ENCODE measurements at regions not wholly inside any gene's neighbourhood (a gene's known extent, or its start where the extent isn't known, plus 50 kb on each side); places are given as distances from the start of the nearest gene placed in this dataset.
A peak's percentile ranks its signal among the peaks of the same experiment; 100 is the strongest.

DNA sequence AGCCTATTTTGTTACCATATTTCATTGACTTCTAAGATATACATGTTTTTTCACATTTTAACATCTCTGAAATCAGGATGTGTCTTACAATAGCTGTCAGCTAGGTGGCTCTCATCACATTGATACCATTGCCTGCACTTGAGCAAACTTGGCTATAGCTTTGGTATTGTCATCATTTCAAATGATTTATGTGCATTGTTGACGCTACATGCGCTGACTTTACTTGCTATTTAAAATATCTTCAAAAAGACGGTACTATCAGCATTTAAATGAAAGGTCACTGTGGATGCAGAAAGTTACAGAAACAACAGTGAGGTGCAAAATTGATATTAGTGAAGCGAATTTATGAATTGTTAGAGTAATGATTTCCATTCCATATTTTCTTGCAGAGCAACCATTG is 54.0 kb upstream of the ABHD2 start:
- peaks cover 0 to 16% (median 4%) of the 10 kb centered on the region in 3 donors for H3K4me1 ChIP-seq
- H3K27me3 ChIP-seq: no peaks in the 10 kb centered on the region
- WGBS, 2 donors (ENCODE audit: low coverage in 1 of 2): 35 to 47% methylated on average over 3 to 4 of the region's 4 CpGs
- no peak overlapping the region for H3K27ac ChIP-seq
- no peaks in the 10 kb centered on the region for H3K9me3 ChIP-seq
- H3K36me3 ChIP-seq: no peaks in the 10 kb centered on the region
- ATAC-seq: no peak
- TF ChIP-seq, protein P1, sequence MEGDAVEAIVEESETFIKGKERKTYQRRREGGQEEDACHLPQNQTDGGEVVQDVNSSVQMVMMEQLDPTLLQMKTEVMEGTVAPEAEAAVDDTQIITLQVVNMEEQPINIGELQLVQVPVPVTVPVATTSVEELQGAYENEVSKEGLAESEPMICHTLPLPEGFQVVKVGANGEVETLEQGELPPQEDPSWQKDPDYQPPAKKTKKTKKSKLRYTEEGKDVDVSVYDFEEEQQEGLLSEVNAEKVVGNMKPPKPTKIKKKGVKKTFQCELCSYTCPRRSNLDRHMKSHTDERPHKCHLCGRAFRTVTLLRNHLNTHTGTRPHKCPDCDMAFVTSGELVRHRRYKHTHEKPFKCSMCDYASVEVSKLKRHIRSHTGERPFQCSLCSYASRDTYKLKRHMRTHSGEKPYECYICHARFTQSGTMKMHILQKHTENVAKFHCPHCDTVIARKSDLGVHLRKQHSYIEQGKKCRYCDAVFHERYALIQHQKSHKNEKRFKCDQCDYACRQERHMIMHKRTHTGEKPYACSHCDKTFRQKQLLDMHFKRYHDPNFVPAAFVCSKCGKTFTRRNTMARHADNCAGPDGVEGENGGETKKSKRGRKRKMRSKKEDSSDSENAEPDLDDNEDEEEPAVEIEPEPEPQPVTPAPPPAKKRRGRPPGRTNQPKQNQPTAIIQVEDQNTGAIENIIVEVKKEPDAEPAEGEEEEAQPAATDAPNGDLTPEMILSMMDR (IDR thresholded peaks at IDR 0.05): peak in 2 of 4 experiments; percentile 22 to 27
- TF ChIP-seq POLR2A (IDR thresholded peaks at IDR 0.05) (no peak), POLR2AphosphoS5 (IDR thresholded peaks at IDR 0.05) (no peak)
- H3K4me3 ChIP-seq: no peak overlapping the region

DNA sequence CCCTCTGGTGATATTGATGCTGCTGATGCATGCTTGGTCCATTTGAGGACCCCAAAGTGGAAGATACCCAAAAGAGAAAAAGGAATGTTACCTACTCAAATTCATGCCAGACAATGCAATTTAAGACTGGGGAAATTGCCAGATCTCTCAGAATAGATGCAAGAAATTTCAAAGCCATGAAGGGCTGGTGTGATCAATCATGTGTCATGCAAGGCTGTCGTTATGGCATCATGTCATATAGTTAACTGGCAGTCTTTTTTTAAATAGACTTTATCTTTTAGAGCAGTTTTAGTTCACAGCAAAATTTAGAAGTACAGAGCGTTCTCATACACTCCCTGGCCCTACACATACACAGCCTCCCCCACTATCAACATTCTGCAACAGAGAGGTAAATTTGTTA is 53.1 kb upstream of the ABHD2 start:
- H3K4me1 ChIP-seq: peaks cover 0 to 21% (median 4%) of the 10 kb centered on the region in 3 donors
- TF ChIP-seq POLR2A (IDR thresholded peaks at IDR 0.05) (no peak), EP300 (IDR thresholded peaks at IDR 0.05) (no peak), POLR2AphosphoS5 (IDR thresholded peaks at IDR 0.05) (no peak)
- TF ChIP-seq, protein P1 (IDR thresholded peaks at IDR 0.05): no peak
- H3K4me3 ChIP-seq: no peak overlapping the region
- WGBS, 2 donors (ENCODE audit: low coverage in 1 of 2): 63 to 67% methylated on average over 2 of the region's 2 CpGs
- H3K9me3 ChIP-seq: no peaks in the 10 kb centered on the region
- ATAC-seq: no peak
- no peaks in the 10 kb centered on the region for H3K27me3 ChIP-seq
- no peak overlapping the region for H3K27ac ChIP-seq
- no peaks in the 10 kb centered on the region for H3K36me3 ChIP-seq

DNA sequence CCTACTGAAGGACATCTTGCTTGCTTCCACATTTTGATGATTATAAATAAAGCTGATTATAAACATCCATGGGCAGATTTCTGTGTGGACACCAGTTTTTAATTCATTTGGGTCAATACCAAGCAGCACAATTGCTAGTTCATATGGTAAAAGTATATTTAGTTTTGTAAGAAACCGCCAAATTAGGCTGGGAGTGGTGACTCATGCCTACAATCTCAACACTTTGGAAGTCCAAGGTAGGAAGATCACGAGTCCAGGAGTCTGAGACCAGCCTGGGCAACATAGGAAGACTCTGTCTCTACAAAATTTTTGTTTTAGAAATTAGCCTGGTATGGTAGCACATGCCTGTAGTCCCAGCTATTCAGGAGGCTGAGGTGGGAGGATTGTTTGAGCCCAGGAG is 52.6 kb upstream of the ABHD2 start:
- no peaks in the 10 kb centered on the region for H3K9me3 ChIP-seq
- H3K27ac ChIP-seq: no peak overlapping the region
- H3K4me1 ChIP-seq: peaks cover 0 to 21% (median 4%) of the 10 kb centered on the region in 3 donors
- no peak for TF ChIP-seq EP300 (IDR thresholded peaks at IDR 0.05)
- TF ChIP-seq POLR2AphosphoS5 (IDR thresholded peaks at IDR 0.05): no peak
- TF ChIP-seq POLR2A (IDR thresholded peaks at IDR 0.05): no peak
- TF ChIP-seq, protein P1 (IDR thresholded peaks at IDR 0.05): no peak
- no peaks in the 10 kb centered on the region for H3K27me3 ChIP-seq
- no peak for ATAC-seq
- H3K4me3 ChIP-seq: no peak overlapping the region
- WGBS, 2 donors (ENCODE audit: low coverage in 1 of 2): 61 to 85% methylated on average over 2 of the region's 2 CpGs
- no peaks in the 10 kb centered on the region for H3K36me3 ChIP-seq

DNA sequence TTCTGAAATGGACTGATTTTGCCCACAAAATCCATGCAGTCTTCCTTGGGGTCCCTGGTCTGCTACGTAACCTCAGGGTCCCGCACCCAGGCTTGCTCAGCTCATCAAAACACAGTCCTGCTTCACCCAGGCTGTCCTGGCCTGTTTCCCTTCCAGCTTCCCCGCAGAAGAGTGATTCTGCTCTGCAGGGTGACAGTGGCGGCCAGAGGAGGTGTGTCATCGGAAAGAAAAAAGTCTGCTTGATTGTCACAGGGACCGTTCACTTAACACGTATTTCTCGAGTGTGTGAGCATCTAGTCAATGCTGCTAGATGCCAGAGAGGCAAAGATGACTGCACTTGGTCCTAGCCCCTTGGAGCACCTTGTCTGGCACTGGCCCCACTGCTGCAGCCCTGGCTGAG is 50.1 kb upstream of the ABHD2 start:
- Histone ChIP-seq H3K27ac (peak overlapping the region in 3 of 4 donors; percentile 52 to 75 (median 73)), H3K4me1 (peaks cover 0 to 36% (median 4%) of the 10 kb centered on the region in 3 donors), H3K36me3 (no peaks in the 10 kb centered on the region), H3K4me3 (no peak overlapping the region), H3K9me3 (no peaks in the 10 kb centered on the region), H3K27me3 (no peaks in the 10 kb centered on the region)
- ATAC-seq: no peak
- 70% methylated on average over 7 of the region's 8 CpGs; no CpG with 5 or more reads in 1 of the 2 donors for WGBS, 2 donors (ENCODE audit: low coverage in 1 of 2)
- TF ChIP-seq EP300 (IDR thresholded peaks at IDR 0.05) (no peak), POLR2AphosphoS5 (IDR thresholded peaks at IDR 0.05) (no peak), POLR2A (IDR thresholded peaks at IDR 0.05) (no peak)
- TF ChIP-seq, protein P1 (IDR thresholded peaks at IDR 0.05): no peak
